Neural progenitor cell (in vitro differentiated cells): ENCODE measurements at regions not wholly inside any gene's neighbourhood (a gene's known extent, or its start where the extent isn't known, plus 50 kb on each side); places are given as distances from the start of the nearest gene placed in this dataset.

Experiments used
- EZH2 ChIP-seq: fragments of 200-600 bp; sonication (generic); IDR thresholded peaks from 2 replicates; pipeline ENCODE4 v1.6.1; 2017; ENCODE audit warnings: antibody characterized with exemption, mild to moderate bottlenecking, moderate library complexity
- TF ChIP-seq, protein P1 (sequence below): fragments of 200-600 bp; sonication (generic); IDR thresholded peaks from 2 replicates; pipeline ENCODE4 v1.5.1; 2017; ENCODE audit warnings: antibody characterized with exemption, mild to moderate bottlenecking

DNA sequence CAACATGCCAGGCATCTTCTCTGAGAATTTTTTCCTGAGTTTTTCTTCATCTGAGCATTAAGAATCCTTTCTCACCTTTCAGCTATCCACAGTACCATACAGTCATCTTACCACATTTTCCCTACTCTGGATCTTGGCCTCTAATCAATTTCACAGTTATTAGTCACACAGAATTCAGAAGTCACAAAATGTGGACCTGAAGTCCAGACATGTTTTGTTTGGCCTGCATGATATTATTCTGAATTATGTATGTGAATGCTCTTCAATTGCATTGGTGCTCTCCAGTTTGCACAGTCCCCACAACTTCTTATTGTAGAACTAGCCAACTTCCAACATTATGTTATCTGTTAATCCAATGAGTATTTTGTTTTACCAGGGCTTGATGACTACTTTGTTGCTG is 102.3 kb upstream of the GRIA3 start:
- TF ChIP-seq, protein P1, sequence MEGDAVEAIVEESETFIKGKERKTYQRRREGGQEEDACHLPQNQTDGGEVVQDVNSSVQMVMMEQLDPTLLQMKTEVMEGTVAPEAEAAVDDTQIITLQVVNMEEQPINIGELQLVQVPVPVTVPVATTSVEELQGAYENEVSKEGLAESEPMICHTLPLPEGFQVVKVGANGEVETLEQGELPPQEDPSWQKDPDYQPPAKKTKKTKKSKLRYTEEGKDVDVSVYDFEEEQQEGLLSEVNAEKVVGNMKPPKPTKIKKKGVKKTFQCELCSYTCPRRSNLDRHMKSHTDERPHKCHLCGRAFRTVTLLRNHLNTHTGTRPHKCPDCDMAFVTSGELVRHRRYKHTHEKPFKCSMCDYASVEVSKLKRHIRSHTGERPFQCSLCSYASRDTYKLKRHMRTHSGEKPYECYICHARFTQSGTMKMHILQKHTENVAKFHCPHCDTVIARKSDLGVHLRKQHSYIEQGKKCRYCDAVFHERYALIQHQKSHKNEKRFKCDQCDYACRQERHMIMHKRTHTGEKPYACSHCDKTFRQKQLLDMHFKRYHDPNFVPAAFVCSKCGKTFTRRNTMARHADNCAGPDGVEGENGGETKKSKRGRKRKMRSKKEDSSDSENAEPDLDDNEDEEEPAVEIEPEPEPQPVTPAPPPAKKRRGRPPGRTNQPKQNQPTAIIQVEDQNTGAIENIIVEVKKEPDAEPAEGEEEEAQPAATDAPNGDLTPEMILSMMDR, result no peak
- no peak for TF ChIP-seq EZH2
